H1 (cell line): ENCODE measurements at regions not wholly inside any gene's neighbourhood (a gene's known extent, or its start where the extent isn't known, plus 50 kb on each side); places are given as distances from the start of the nearest gene placed in this dataset.

ENCODE experiments used
- CTCF ChIA-PET: fragments of 300-600 bp; sonication (Branson Sonifier 250); formaldehyde crosslinking; loops from one replicate; lab custom pipeline; 2021; ENCODE audit not compliant: partially characterized antibody; lab: Charles Lee
- POLR2A ChIA-PET: fragments of 300-600 bp; sonication (Branson Sonifier 250); formaldehyde crosslinking; loops from one replicate; lab custom pipeline; 2021; ENCODE audit warnings: inconsistent platforms; ENCODE audit not compliant: partially characterized antibody; lab: Charles Lee
- DNase-seq, 2 experiments: peaks; one replicate each; pipeline versions ENCODE4 v3.0.0 to v3.0.0-alpha.2; 2010 to 2022; ENCODE audit warnings: low spot score in 2 of 2, low read depth in 1 of 2, mixed read lengths in 1 of 2
- FAIRE-seq: peaks from 2 replicates; lab custom pipeline; 2011; peaks lifted over from hg19 to GRCh38; lab: Jason Lieb, UNC
- H2AFZ ChIP-seq: 2 replicates; pipeline ENCODE4 v1.8.1; 2012; ENCODE audit warnings: low read length, inconsistent platforms
- H2AK5ac ChIP-seq: 2 replicates; pipeline ENCODE4 v1.6.1; 2013; ENCODE audit warnings: low read depth, low read length
- H2BK120ac ChIP-seq: replicated peaks from 2 replicates; pipeline ENCODE3; 2013; ENCODE audit warnings: low read depth, low read length, inconsistent platforms
- H2BK12ac ChIP-seq: 2 replicates; pipeline ENCODE4 v1.6.1; 2013; ENCODE audit warnings: low read depth, low read length
- H2BK15ac ChIP-seq: 2 replicates; pipeline ENCODE4 v1.6.1; 2013; ENCODE audit warnings: low read length
- H2BK20ac ChIP-seq: 2 replicates; pipeline ENCODE4 v1.6.1; 2013; ENCODE audit warnings: low read length
- H2BK5ac ChIP-seq: 2 replicates; pipeline ENCODE4 v1.6.1; 2013; ENCODE audit warnings: low read depth, low read length
- H3K14ac ChIP-seq: 2 replicates; pipeline ENCODE4 v1.6.1; 2013; ENCODE audit warnings: inconsistent platforms; ENCODE audit not compliant: insufficient read length
- H3K18ac ChIP-seq: 2 replicates; pipeline ENCODE4 v1.6.1; 2013; ENCODE audit warnings: low read length; ENCODE audit errors: extremely low read depth
- H3K23ac ChIP-seq: 2 replicates; pipeline ENCODE4 v1.6.1; 2013; ENCODE audit warnings: inconsistent platforms; ENCODE audit not compliant: insufficient read length
- H3K23me2 ChIP-seq: 2 replicates; pipeline ENCODE4 v1.6.1; 2013; ENCODE audit warnings: low read depth, low read length
- H3K27ac ChIP-seq: 2 replicates; pipeline ENCODE4 v1.6.1; 2011; ENCODE audit warnings: low read depth, low read length, inconsistent platforms
- H3K27me3 ChIP-seq, 4 experiments: replicated peaks in 1 of 4; 1 replicate in 1 of 4; 2 replicates in 3 of 4; pipeline versions ENCODE4 v1.6.1 to v1.8.1; 2011 to 2013; ENCODE audit warnings: low read length in 3 of 4, mild to moderate bottlenecking in 3 of 4, inconsistent platforms in 2 of 4, mixed read lengths in 2 of 4, moderate library complexity in 1 of 4; ENCODE audit not compliant: control insufficient read depth in 3 of 4, insufficient read depth in 3 of 4; ENCODE audit errors: extremely low read depth in 1 of 4
- H3K36me3 ChIP-seq, 4 experiments: 2 replicates each; pipeline versions ENCODE4 v1.6.1 to v1.8.1; 2011 to 2013; ENCODE audit warnings: mild to moderate bottlenecking in 4 of 4, low read length in 3 of 4, moderate library complexity in 2 of 4, control low read depth in 1 of 4, inconsistent platforms in 1 of 4; ENCODE audit not compliant: insufficient read depth in 4 of 4, control insufficient read depth in 2 of 4
- H3K4ac ChIP-seq: replicated peaks from 2 replicates; pipeline ENCODE3; 2013; ENCODE audit warnings: low read length, low read depth, mixed read lengths, inconsistent platforms; ENCODE audit not compliant: insufficient read length
- H3K4me1 ChIP-seq, 4 experiments: replicated peaks in 1 of 4; 1 replicate in 1 of 4; 2 replicates in 3 of 4; pipeline versions ENCODE4 v1.6.1 to v1.8.1; 2011 to 2013; ENCODE audit warnings: low read length in 3 of 4, inconsistent platforms in 2 of 4, mixed read lengths in 1 of 4; ENCODE audit not compliant: insufficient read depth in 4 of 4, control insufficient read depth in 3 of 4
- H3K4me2 ChIP-seq, 2 experiments: 2 replicates each; pipeline versions ENCODE4 v1.6.1 to v1.8.1; 2011 to 2013; ENCODE audit warnings: low read depth in 2 of 2, low read length in 2 of 2, control low read depth in 1 of 2, inconsistent platforms in 1 of 2, mild to moderate bottlenecking in 1 of 2; ENCODE audit not compliant: insufficient read depth in 1 of 2
- H3K4me3 ChIP-seq, 4 experiments: fragments of 200-600, 300-600 bp in 1 of 4; sonication (generic), shearing (Covaris generic), sonication (Bioruptor Twin) in 1 of 4; 2 replicates each; pipeline versions ENCODE4 v1.5.1 to v1.8.1; 2011 to 2016; ENCODE audit warnings: low read length in 4 of 4, low read depth in 3 of 4, control low read depth in 2 of 4, inconsistent platforms in 2 of 4, mild to moderate bottlenecking in 2 of 4, mixed read lengths in 1 of 4, moderate library complexity in 1 of 4; ENCODE audit not compliant: insufficient read depth in 2 of 4; ENCODE audit errors: extremely low read depth in 1 of 4
- H3K56ac ChIP-seq: replicated peaks from 2 replicates; pipeline ENCODE3; 2013; ENCODE audit warnings: low read depth, mild to moderate bottlenecking, mixed read lengths, low read length, inconsistent platforms; ENCODE audit not compliant: insufficient read length
- H3K79me1 ChIP-seq: 2 replicates; pipeline ENCODE4 v1.6.1; 2013; ENCODE audit warnings: low read depth, low read length, control low read depth
- H3K79me2 ChIP-seq, 2 experiments: 2 replicates each; pipeline versions ENCODE4 v1.6.1 to v1.8.1; 2012 to 2013; ENCODE audit warnings: low read length in 2 of 2, mild to moderate bottlenecking in 2 of 2, inconsistent platforms in 1 of 2; ENCODE audit not compliant: insufficient read depth in 2 of 2, control insufficient read depth in 1 of 2
- H3K9ac ChIP-seq, 4 experiments: replicated peaks in 1 of 4; 1 replicate in 1 of 4; 2 replicates in 3 of 4; pipeline versions ENCODE4 v1.6.1 to v1.8.1; 2011 to 2013; ENCODE audit warnings: low read depth in 3 of 4, low read length in 3 of 4, control low read depth in 2 of 4, mild to moderate bottlenecking in 2 of 4, moderate library complexity in 2 of 4, inconsistent platforms in 1 of 4; ENCODE audit errors: extremely low read depth in 1 of 4
- H3K9me3 ChIP-seq, 2 experiments: 2 replicates each; pipeline versions ENCODE4 v1.6.1 to v1.8.1; 2012 to 2013; ENCODE audit warnings: mild to moderate bottlenecking in 2 of 2, moderate library complexity in 2 of 2, control low read depth in 1 of 2, inconsistent platforms in 1 of 2, low read depth in 1 of 2, low read length in 1 of 2, mixed read lengths in 1 of 2; ENCODE audit not compliant: insufficient read depth in 2 of 2
- H4K20me1 ChIP-seq, 2 experiments: replicated peaks in 1 of 2; 2 replicates each; pipeline versions ENCODE3 to v1.8.1; 2011 to 2013; ENCODE audit warnings: inconsistent platforms in 2 of 2, low read length in 2 of 2, mild to moderate bottlenecking in 1 of 2; ENCODE audit not compliant: insufficient read depth in 2 of 2, control insufficient read depth in 1 of 2
- H4K5ac ChIP-seq: 2 replicates; pipeline ENCODE4 v1.6.1; 2013; ENCODE audit warnings: low read length, low read depth, mixed read lengths, inconsistent platforms; ENCODE audit not compliant: insufficient read length
- H4K8ac ChIP-seq: 2 replicates; pipeline ENCODE4 v1.8.0; 2013; ENCODE audit warnings: mild to moderate bottlenecking, moderate library complexity, low read length, inconsistent platforms; ENCODE audit not compliant: insufficient read depth; ENCODE audit errors: extremely low read depth
- H4K91ac ChIP-seq: replicated peaks from 2 replicates; pipeline ENCODE3; 2013; ENCODE audit warnings: low read length, mixed read lengths, inconsistent platforms; ENCODE audit not compliant: insufficient read length
- CBX8 ChIP-seq: fragments of 300-800, 300-1000 bp; sonication (generic); IDR thresholded peaks from 2 replicates; pipeline ENCODE4 v1.7.1; 2016; ENCODE audit warnings: low read depth, low read length, borderline replicate concordance
- CHD2 ChIP-seq: IDR thresholded peaks from 2 replicates; pipeline ENCODE4 v1.6.1; 2012; ENCODE audit warnings: low read length, improper control_type of control experiment
- EZH2 ChIP-seq: fragments of 200-600 bp; sonication (generic); IDR thresholded peaks from 2 replicates; pipeline ENCODE4 v1.7.1; 2012; ENCODE audit warnings: low read depth, mild to moderate bottlenecking, moderate library complexity, low read length, inconsistent platforms; ENCODE audit not compliant: severe bottlenecking
- GTF2F1 ChIP-seq: IDR thresholded peaks from 2 replicates; pipeline ENCODE4 v1.6.1; 2012; ENCODE audit warnings: low read depth, low read length, improper control_type of control experiment, borderline replicate concordance
- POLR2AphosphoS5 ChIP-seq: IDR thresholded peaks from 2 replicates; pipeline ENCODE4 v1.6.1; 2011; ENCODE audit warnings: low read depth, low read length
- RXRA ChIP-seq: IDR thresholded peaks from 2 replicates; pipeline ENCODE4 v1.6.1; 2011; ENCODE audit warnings: low read depth, mild to moderate bottlenecking, low read length, moderate library complexity; ENCODE audit not compliant: insufficient read depth
- SIN3A ChIP-seq, 2 experiments: IDR thresholded peaks in 1 of 2; conservative IDR thresholded peaks in 1 of 2; 2 replicates each; pipeline ENCODE4 v1.6.1; 2011 to 2012; ENCODE audit warnings: low read length in 2 of 2, improper control_type of control experiment in 1 of 2, low read depth in 1 of 2, mild to moderate bottlenecking in 1 of 2
- SRF ChIP-seq: IDR thresholded peaks from 2 replicates; pipeline ENCODE4 v1.6.1; 2011; ENCODE audit warnings: mild to moderate bottlenecking, low read depth, low read length, moderate library complexity
- TAF7 ChIP-seq: optimal IDR thresholded peaks from 2 replicates; pipeline ENCODE3; 2011; ENCODE audit warnings: low read depth, mild to moderate bottlenecking, inconsistent platforms, low read length, moderate library complexity, borderline replicate concordance
- TEAD4 ChIP-seq: IDR thresholded peaks from 2 replicates; pipeline ENCODE4 v1.6.1; 2012; ENCODE audit warnings: low read depth, low read length, inconsistent platforms, mixed read lengths
- USF2 ChIP-seq: IDR thresholded peaks from 2 replicates; pipeline ENCODE4 v1.6.1; 2011; ENCODE audit warnings: low read length, improper control_type of control experiment
- ZNF274 ChIP-seq: IDR thresholded peaks from 2 replicates; pipeline ENCODE4 v1.7.0; 2012; ENCODE audit warnings: low read length, borderline replicate concordance; ENCODE audit errors: extremely low read depth

DNA sequence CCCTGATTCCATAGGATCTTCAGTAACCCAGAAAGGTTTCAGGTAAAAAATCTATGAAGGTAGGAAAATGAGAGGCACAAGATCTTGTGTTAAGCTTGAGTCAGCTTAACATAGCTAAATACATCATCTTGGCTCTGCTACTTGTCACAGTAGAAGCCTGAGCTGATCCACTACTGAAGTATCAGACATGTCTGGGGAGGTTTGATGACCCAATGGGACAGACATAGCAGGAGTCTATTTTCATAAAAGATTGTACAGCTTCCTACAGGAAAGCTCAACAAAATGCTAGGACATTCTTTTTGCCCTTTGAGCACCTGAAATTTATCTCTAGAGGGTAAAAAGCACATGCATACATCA lies 84.3 kb upstream of the FSHR start:
- FAIRE-seq (no peak), DNase-seq (no peak)
- Histone ChIP-seq H2BK5ac (no peak overlapping the region), H3K23me2 (no peaks in the 10 kb centered on the region), H3K4me1 (no peaks in the 10 kb centered on the region), H2BK15ac (no peak overlapping the region), H3K27ac (no peak overlapping the region), H2AFZ (no peak overlapping the region), H3K14ac (no peak overlapping the region), H3K79me1 (no peaks in the 10 kb centered on the region), H2BK20ac (no peak overlapping the region), H4K8ac (no peak overlapping the region), H3K27me3 (no peaks in the 10 kb centered on the region), H3K9ac (no peak overlapping the region), H3K9me3 (peaks cover 0 to 1% of the 10 kb centered on the region in 2 experiments; a peak in 1 of 4 replicates), H4K20me1 (peaks cover 0 to 2% of the 10 kb centered on the region in 2 experiments), H2BK120ac (no peak overlapping the region), H3K18ac (no peak overlapping the region), H3K4me2 (no peak overlapping the region), H3K4me3 (no peak overlapping the region), H4K91ac (no peak overlapping the region), H3K56ac (no peak overlapping the region), H3K4ac (no peak overlapping the region), H3K79me2 (no peaks in the 10 kb centered on the region), H3K23ac (no peak overlapping the region), H2AK5ac (no peak overlapping the region), H2BK12ac (no peak overlapping the region), H4K5ac (no peak overlapping the region), H3K36me3 (no peaks in the 10 kb centered on the region)
- no peak for TF ChIP-seq TAF7
- TF ChIP-seq SRF = no peak
- TF ChIP-seq CBX8 = no peak
- TF ChIP-seq CHD2 = no peak
- no peak for TF ChIP-seq USF2
- no peak for TF ChIP-seq TEAD4
- no peak for TF ChIP-seq RXRA
- TF ChIP-seq EZH2 = no peak
- TF ChIP-seq SIN3A (conservative IDR thresholded peaks at IDR 0.05 in 1 of 2, IDR thresholded peaks at IDR 0.05 in 1 of 2; ENCODE audit: low read depth in 1 of 2, low read length in 2 of 2) = no peak
- no peak for TF ChIP-seq ZNF274
- TF ChIP-seq GTF2F1 = no peak
- TF ChIP-seq POLR2AphosphoS5 = no peak
- ChIA-PET CTCF (interaction anchor here (1.5 kb wide), 1 partner anchor 10 kb away, joined by 3 read pairs; no protein-coding TSS in a partner anchor), POLR2A (no interaction called here)
